Upper lobe of left lung (tissue), 4 donors: ENCODE measurements at regions not wholly inside any gene's neighbourhood (a gene's known extent, or its start where the extent isn't known, plus 50 kb on each side); places are given as distances from the start of the nearest gene placed in this dataset.

ENCODE experiments used
- CTCF ChIP-seq, 6 experiments: fragments of 450-650 bp in 4 of 6; fragments of 200-600 bp in 2 of 6; sonication (generic) in 2 of 6; IDR thresholded peaks; one replicate each; pipeline ENCODE4 v1.5.1; 2016 to 2019; ENCODE audit warnings: antibody characterized with exemption in 6 of 6
- POLR2AphosphoS5 ChIP-seq, 2 donors: sonication (generic); formaldehyde crosslinking; IDR thresholded peaks; one replicate each; pipeline ENCODE4 v1.5.1; 2017; ENCODE audit warnings: antibody characterized with exemption in 2 of 2

GRCh38 chr5:89668821-89669220 lies 740.7 kb downstream of the CETN3 start:
- TF ChIP-seq POLR2AphosphoS5 (IDR thresholded peaks at IDR 0.05), result no peak
- no peak for TF ChIP-seq CTCF (IDR thresholded peaks at IDR 0.05)
